Vagina (tissue), 2 donors: ENCODE measurements at regions not wholly inside any gene's neighbourhood (a gene's known extent, or its start where the extent isn't known, plus 50 kb on each side); places are given as distances from the start of the nearest gene placed in this dataset.

Experiments
- POLR2A ChIP-seq, 2 donors: fragments of 450-650 bp; IDR thresholded peaks; one replicate each; pipeline ENCODE4 v1.6.1; 2017; ENCODE audit warnings: antibody characterized with exemption in 2 of 2, mild to moderate bottlenecking in 2 of 2, moderate library complexity in 2 of 2
- POLR2AphosphoS5 ChIP-seq, 2 donors: sonication (generic); formaldehyde crosslinking; IDR thresholded peaks; one replicate each; pipeline ENCODE4 v1.9.0; 2017; ENCODE audit warnings: antibody characterized with exemption in 2 of 2, mild to moderate bottlenecking in 2 of 2, low read depth in 1 of 2; ENCODE audit not compliant: insufficient read depth in 1 of 2
- TF ChIP-seq, protein P1 (sequence below), 3 experiments: fragments of 450-650 bp in 2 of 3; fragments of 200-600 bp in 1 of 3; sonication (generic) in 1 of 3; IDR thresholded peaks; one replicate each; pipeline ENCODE4 v1.5.1; 2017 to 2019; ENCODE audit warnings: antibody characterized with exemption in 3 of 3, mild to moderate bottlenecking in 2 of 3, moderate library complexity in 2 of 3

DNA sequence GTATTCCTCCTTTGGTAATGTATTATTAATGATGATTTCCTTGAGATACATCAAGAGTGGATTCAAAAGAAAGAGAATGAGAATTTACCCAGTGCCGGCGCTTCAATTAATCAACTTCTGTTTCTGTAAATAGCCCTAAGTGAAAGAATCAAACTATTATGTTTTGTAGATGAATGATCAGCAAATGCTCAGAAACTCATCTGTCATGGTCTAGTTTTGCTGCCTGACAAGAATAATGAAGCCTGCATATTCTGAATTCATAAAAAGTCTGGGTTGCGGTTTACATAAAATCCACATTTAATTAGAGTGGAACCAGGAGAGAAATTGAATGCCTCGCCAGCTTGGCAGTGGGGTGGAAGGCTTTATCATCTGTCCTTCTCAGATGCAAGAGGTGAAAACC lies 325.3 kb downstream of the GALC start:
- no peak for TF ChIP-seq POLR2AphosphoS5 (IDR thresholded peaks at IDR 0.05; ENCODE audit: insufficient read depth in 1 of 2, low read depth in 1 of 2)
- TF ChIP-seq, protein P1, sequence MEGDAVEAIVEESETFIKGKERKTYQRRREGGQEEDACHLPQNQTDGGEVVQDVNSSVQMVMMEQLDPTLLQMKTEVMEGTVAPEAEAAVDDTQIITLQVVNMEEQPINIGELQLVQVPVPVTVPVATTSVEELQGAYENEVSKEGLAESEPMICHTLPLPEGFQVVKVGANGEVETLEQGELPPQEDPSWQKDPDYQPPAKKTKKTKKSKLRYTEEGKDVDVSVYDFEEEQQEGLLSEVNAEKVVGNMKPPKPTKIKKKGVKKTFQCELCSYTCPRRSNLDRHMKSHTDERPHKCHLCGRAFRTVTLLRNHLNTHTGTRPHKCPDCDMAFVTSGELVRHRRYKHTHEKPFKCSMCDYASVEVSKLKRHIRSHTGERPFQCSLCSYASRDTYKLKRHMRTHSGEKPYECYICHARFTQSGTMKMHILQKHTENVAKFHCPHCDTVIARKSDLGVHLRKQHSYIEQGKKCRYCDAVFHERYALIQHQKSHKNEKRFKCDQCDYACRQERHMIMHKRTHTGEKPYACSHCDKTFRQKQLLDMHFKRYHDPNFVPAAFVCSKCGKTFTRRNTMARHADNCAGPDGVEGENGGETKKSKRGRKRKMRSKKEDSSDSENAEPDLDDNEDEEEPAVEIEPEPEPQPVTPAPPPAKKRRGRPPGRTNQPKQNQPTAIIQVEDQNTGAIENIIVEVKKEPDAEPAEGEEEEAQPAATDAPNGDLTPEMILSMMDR (IDR thresholded peaks at IDR 0.05) = no peak
- no peak for TF ChIP-seq POLR2A (IDR thresholded peaks at IDR 0.05)
